ENCODE measurements at regions not wholly inside any gene's neighbourhood (a gene's known extent, or its start where the extent isn't known, plus 50 kb on each side); places are given as distances from the start of the nearest gene placed in this dataset.
A peak's percentile ranks its signal among the peaks of the same experiment; 100 is the strongest.

DNA sequence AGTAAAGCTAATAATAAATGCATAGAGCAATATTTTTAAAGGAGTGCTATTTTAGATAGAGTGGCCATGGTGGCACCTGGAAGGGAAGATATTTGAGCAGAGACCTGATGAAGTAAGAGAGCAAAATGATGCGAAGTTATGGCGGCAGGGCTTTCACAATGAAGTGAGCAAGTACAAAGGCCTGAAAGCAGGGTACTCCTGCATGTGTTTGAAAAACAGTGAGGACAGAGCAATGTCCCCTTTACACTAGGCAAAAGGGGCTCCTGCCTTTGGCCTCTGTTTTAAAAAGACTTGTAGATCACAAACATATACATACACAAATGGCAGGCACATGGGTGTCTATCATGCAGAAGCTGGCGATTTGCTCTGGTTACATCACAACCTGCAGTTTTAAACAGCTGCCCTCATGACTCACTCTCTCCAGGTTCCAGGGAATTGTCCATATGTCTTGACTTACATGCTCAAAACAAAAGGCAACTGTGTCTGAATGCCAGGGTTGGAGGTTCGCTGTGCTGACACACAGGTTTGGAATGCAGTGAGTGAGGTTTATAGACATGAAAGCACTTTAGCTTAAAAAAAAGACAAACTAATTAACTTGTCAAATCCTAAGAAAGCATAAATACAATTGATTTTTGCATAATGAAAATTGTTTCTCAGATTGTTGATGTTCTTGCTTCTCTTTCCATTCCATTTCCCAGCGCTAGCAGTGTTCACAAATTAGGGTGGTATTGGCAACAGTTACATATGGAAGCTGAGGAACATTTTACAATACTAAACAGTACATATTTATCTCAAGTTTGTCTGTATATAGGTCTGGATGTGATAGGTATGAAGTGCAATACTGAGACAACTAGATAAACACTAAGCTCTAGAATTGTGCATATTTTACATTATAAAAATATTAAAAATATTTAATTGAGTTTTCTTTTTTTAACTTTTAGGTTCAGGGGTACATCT, 313.9 kb downstream of the BARHL2 start:
- H3K9me3 ChIP-seq (ENCODE audit: insufficient read depth, low read depth, low read length) = no peaks in the 10 kb centered on the region
- H3K4me3 ChIP-seq (ENCODE audit: low read length) = no peak overlapping the region
- no peak overlapping the region for H3K9ac ChIP-seq (ENCODE audit: low read depth, low read length)
- H3K27me3 ChIP-seq (ENCODE audit: insufficient read depth, low read length) = no peaks in the 10 kb centered on the region
- peak overlapping the region; percentile 41 for H3K27ac ChIP-seq (ENCODE audit: low read depth, low read length)
- WGBS = 60% methylated on average over 4 of the region's 5 CpGs
- H3K36me3 ChIP-seq (ENCODE audit: insufficient read depth, low read length) = no peaks in the 10 kb centered on the region
- H3K4me1 ChIP-seq (ENCODE audit: insufficient read depth, low read length) = peaks cover 15% of the 10 kb centered on the region

- no peak overlapping the region for H3K4me3 ChIP-seq (ENCODE audit: low read length)
- no peaks in the 10 kb centered on the region for H3K27me3 ChIP-seq (ENCODE audit: insufficient read depth, low read length)
- no peak overlapping the region for H3K27ac ChIP-seq (ENCODE audit: low read depth, low read length)
- peaks cover 15% of the 10 kb centered on the region for H3K4me1 ChIP-seq (ENCODE audit: insufficient read depth, low read length)
- no peak overlapping the region for H3K9ac ChIP-seq (ENCODE audit: low read depth, low read length)
- H3K9me3 ChIP-seq (ENCODE audit: insufficient read depth, low read depth, low read length) = no peaks in the 10 kb centered on the region
- WGBS = 93% methylated on average over 2 of the region's 2 CpGs
- H3K36me3 ChIP-seq (ENCODE audit: insufficient read depth, low read length) = no peaks in the 10 kb centered on the region
Measured at GRCh38 chr1:90400131-90400530, 317.0 kb downstream of the BARHL2 start.

GRCh38 chr1:90396917-90397316, 320.2 kb downstream of the BARHL2 start:
- Histone ChIP-seq H3K4me3 (ENCODE audit: low read length) (no peak overlapping the region), H3K9me3 (ENCODE audit: insufficient read depth, low read depth, low read length) (no peaks in the 10 kb centered on the region), H3K4me1 (ENCODE audit: insufficient read depth, low read length) (peaks cover 3% of the 10 kb centered on the region), H3K27me3 (ENCODE audit: insufficient read depth, low read length) (no peaks in the 10 kb centered on the region), H3K27ac (ENCODE audit: low read depth, low read length) (no peak overlapping the region), H3K9ac (ENCODE audit: low read depth, low read length) (no peak overlapping the region), H3K36me3 (ENCODE audit: insufficient read depth, low read length) (no peaks in the 10 kb centered on the region)
- 96% methylated on average over 3 of the region's 3 CpGs for WGBS

- no peak overlapping the region for H3K27ac ChIP-seq (ENCODE audit: low read depth, low read length)
- 100% methylated on average over 2 of the region's 2 CpGs for WGBS
Measured at GRCh38 chr1:90394247-90394646, 322.9 kb downstream of the BARHL2 start.

GRCh38 chr1:90393025-90393424, 324.1 kb downstream of the BARHL2 start:
- Histone ChIP-seq H3K27ac (ENCODE audit: low read depth, low read length) (no peak overlapping the region), H3K36me3 (ENCODE audit: insufficient read depth, low read length) (no peaks in the 10 kb centered on the region), H3K4me3 (ENCODE audit: low read length) (no peak overlapping the region), H3K4me1 (ENCODE audit: insufficient read depth, low read length) (no peaks in the 10 kb centered on the region), H3K9ac (ENCODE audit: low read depth, low read length) (no peak overlapping the region), H3K27me3 (ENCODE audit: insufficient read depth, low read length) (no peaks in the 10 kb centered on the region), H3K9me3 (ENCODE audit: insufficient read depth, low read depth, low read length) (no peaks in the 10 kb centered on the region)

More at GRCh38 chr1:90394247-90394646, 322.9 kb downstream of the BARHL2 start:
- Histone ChIP-seq H3K4me3 (ENCODE audit: low read length) (no peak overlapping the region), H3K9me3 (ENCODE audit: insufficient read depth, low read depth, low read length) (no peaks in the 10 kb centered on the region), H3K27me3 (ENCODE audit: insufficient read depth, low read length) (no peaks in the 10 kb centered on the region), H3K36me3 (ENCODE audit: insufficient read depth, low read length) (no peaks in the 10 kb centered on the region), H3K9ac (ENCODE audit: low read depth, low read length) (no peak overlapping the region), H3K4me1 (ENCODE audit: insufficient read depth, low read length) (no peaks in the 10 kb centered on the region)

DNA sequence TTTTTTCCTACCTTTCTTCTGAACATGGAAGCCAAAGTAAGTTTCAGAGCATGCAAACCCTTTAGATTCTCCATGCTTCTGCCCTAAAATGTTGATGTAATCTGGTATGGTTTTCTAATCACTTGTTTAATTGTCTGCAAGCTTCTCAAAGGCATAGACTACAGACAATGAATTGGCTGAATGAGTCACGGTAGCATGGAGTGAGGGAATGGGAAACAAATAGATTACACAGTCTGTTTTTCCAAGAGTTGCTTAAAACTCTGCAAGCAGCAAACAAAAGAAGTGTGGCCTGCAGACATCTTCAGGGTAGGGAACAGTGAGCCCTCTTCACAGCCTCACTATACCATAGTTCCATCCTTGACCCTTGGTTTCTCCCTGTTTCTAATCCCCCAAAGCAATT, 326.0 kb downstream of the BARHL2 start:
- no peak overlapping the region for H3K9ac ChIP-seq (ENCODE audit: low read depth, low read length)
- WGBS = 81% methylated on average over 1 of the region's 1 CpG
- no peaks in the 10 kb centered on the region for H3K4me1 ChIP-seq (ENCODE audit: insufficient read depth, low read length)
- H3K4me3 ChIP-seq (ENCODE audit: low read length) = no peak overlapping the region
- no peaks in the 10 kb centered on the region for H3K9me3 ChIP-seq (ENCODE audit: insufficient read depth, low read depth, low read length)
- no peaks in the 10 kb centered on the region for H3K36me3 ChIP-seq (ENCODE audit: insufficient read depth, low read length)
- H3K27me3 ChIP-seq (ENCODE audit: insufficient read depth, low read length) = no peaks in the 10 kb centered on the region
- no peak overlapping the region for H3K27ac ChIP-seq (ENCODE audit: low read depth, low read length)

DNA sequence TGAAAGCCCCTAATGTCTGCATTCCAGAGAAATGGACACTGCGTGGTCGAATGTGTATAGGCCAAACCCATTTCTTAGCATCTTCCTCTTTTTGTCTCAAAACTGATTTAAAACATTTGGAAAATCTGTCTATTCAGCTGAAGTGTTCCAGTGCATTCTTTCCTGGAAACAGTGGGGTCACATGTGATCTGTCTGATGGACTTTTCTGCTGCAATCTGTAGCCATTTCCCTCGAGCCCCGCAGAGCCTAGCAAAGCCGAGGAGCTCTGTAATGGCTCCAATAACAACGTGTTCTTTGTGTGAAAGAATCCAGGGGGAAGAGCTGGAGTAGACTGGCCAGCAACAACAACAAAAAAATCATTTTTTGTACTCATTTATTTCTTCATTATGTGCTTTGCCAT, 329.3 kb downstream of the BARHL2 start:
- H3K36me3 ChIP-seq (ENCODE audit: insufficient read depth, low read length) = no peaks in the 10 kb centered on the region
- no peak overlapping the region for H3K9ac ChIP-seq (ENCODE audit: low read depth, low read length)
- 91% methylated on average over 6 of the region's 6 CpGs for WGBS
- no peak overlapping the region for H3K4me3 ChIP-seq (ENCODE audit: low read length)
- no peaks in the 10 kb centered on the region for H3K9me3 ChIP-seq (ENCODE audit: insufficient read depth, low read depth, low read length)
- H3K4me1 ChIP-seq (ENCODE audit: insufficient read depth, low read length) = no peaks in the 10 kb centered on the region
- no peak overlapping the region for H3K27ac ChIP-seq (ENCODE audit: low read depth, low read length)
- H3K27me3 ChIP-seq (ENCODE audit: insufficient read depth, low read length) = no peaks in the 10 kb centered on the region

- 95% methylated on average over 3 of the region's 3 CpGs for WGBS
- no peaks in the 10 kb centered on the region for H3K36me3 ChIP-seq (ENCODE audit: insufficient read depth, low read length)
- H3K27me3 ChIP-seq (ENCODE audit: insufficient read depth, low read length) = no peaks in the 10 kb centered on the region
- H3K4me3 ChIP-seq (ENCODE audit: low read length) = no peak overlapping the region
- no peaks in the 10 kb centered on the region for H3K9me3 ChIP-seq (ENCODE audit: insufficient read depth, low read depth, low read length)
- no peaks in the 10 kb centered on the region for H3K4me1 ChIP-seq (ENCODE audit: insufficient read depth, low read length)
- no peak overlapping the region for H3K9ac ChIP-seq (ENCODE audit: low read depth, low read length)
- H3K27ac ChIP-seq (ENCODE audit: low read depth, low read length) = no peak overlapping the region
Measured at GRCh38 chr1:90386899-90387720, 330.0 kb downstream of the BARHL2 start.

- H3K9me3 ChIP-seq (ENCODE audit: insufficient read depth, low read depth, low read length) = no peaks in the 10 kb centered on the region; the same call in 1 of the 2 replicates
- 93% methylated on average over 6 of the region's 6 CpGs for WGBS
- no peaks in the 10 kb centered on the region for H3K36me3 ChIP-seq (ENCODE audit: insufficient read depth, low read length)
- H3K27ac ChIP-seq (ENCODE audit: low read depth, low read length) = no peak overlapping the region
- H3K27me3 ChIP-seq (ENCODE audit: insufficient read depth, low read length) = no peaks in the 10 kb centered on the region
- no peaks in the 10 kb centered on the region for H3K4me1 ChIP-seq (ENCODE audit: insufficient read depth, low read length)
- no peak overlapping the region for H3K4me3 ChIP-seq (ENCODE audit: low read length)
- no peak overlapping the region; the same call in 1 of the 2 replicates for H3K9ac ChIP-seq (ENCODE audit: low read depth, low read length)
Measured at GRCh38 chr1:90384193-90384592, 332.9 kb downstream of the BARHL2 start.

GRCh38 chr1:90382161-90382560, 334.9 kb downstream of the BARHL2 start:
- Histone ChIP-seq H3K36me3 (ENCODE audit: insufficient read depth, low read length) (no peaks in the 10 kb centered on the region), H3K27me3 (ENCODE audit: insufficient read depth, low read length) (no peaks in the 10 kb centered on the region), H3K27ac (ENCODE audit: low read depth, low read length) (no peak overlapping the region), H3K4me1 (ENCODE audit: insufficient read depth, low read length) (no peaks in the 10 kb centered on the region), H3K9ac (ENCODE audit: low read depth, low read length) (no peak overlapping the region), H3K9me3 (ENCODE audit: insufficient read depth, low read depth, low read length) (no peaks in the 10 kb centered on the region; the same call in 1 of the 2 replicates), H3K4me3 (ENCODE audit: low read length) (no peak overlapping the region)
- WGBS = 95% methylated on average over 4 of the region's 4 CpGs

DNA sequence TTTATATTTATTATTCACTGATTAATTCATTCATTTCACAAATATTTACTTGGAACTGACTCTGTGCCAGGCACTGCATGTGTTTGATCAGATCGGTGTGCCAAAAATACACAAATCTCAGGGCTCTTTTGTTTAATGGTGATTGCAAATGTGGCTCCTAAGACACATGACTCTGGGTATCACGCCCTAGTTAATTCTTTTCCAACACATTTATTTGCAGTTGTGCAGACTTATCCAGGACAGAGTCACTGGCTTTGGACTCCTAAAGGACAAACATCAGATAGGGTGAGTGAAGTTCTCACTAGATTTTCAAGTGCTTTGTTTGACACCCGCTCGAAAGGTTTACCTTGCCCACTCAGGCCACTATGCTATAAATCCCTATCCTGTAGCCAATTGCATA, 335.5 kb downstream of the BARHL2 start:
- H3K9me3 ChIP-seq (ENCODE audit: insufficient read depth, low read depth, low read length) = no peaks in the 10 kb centered on the region; the same call in 1 of the 2 replicates
- no peak overlapping the region for H3K9ac ChIP-seq (ENCODE audit: low read depth, low read length)
- no peak overlapping the region for H3K27ac ChIP-seq (ENCODE audit: low read depth, low read length)
- H3K4me3 ChIP-seq (ENCODE audit: low read length) = no peak overlapping the region
- no peaks in the 10 kb centered on the region for H3K36me3 ChIP-seq (ENCODE audit: insufficient read depth, low read length)
- H3K4me1 ChIP-seq (ENCODE audit: insufficient read depth, low read length) = no peaks in the 10 kb centered on the region
- 96% methylated on average over 4 of the region's 4 CpGs for WGBS
- H3K27me3 ChIP-seq (ENCODE audit: insufficient read depth, low read length) = no peaks in the 10 kb centered on the region

Measured in HUES64 (cell line).